GM19438 (cell line): ENCODE measurements at regions not wholly inside any gene's neighbourhood (a gene's known extent, or its start where the extent isn't known, plus 50 kb on each side); places are given as distances from the start of the nearest gene placed in this dataset.

ENCODE experiments used
- ATAC-seq: cut with Tn5 transposase; IDR thresholded peaks from one replicate; pipeline ENCODE4 v1.9.1; 2021; ENCODE audit warnings: low read depth; ENCODE audit not compliant: unreplicated experiment

GRCh38 chr9:14435871-14436270 is 121.9 kb upstream of the NFIB start:
- no peak for ATAC-seq

GRCh38 chr9:14434971-14435718 is 121.2 kb upstream of the NFIB start:
- ATAC-seq, result no peak

- ATAC-seq, result no peak
These were observed 120.2 kb upstream of the NFIB start for GRCh38 chr9:14434158-14434504.

- no peak for ATAC-seq
These were observed 119.6 kb upstream of the NFIB start for GRCh38 chr9:14433351-14434157.

- ATAC-seq, result no peak
These were observed 118.9 kb upstream of the NFIB start for GRCh38 chr9:14432666-14433350.

- peak; percentile 70 for ATAC-seq
These were observed 114.9 kb upstream of the NFIB start for GRCh38 chr9:14428781-14429230.

GRCh38 chr9:14427419-14427818 is 113.5 kb upstream of the NFIB start:
- ATAC-seq, result no peak

- ATAC-seq, result no peak
These were observed 111.0 kb upstream of the NFIB start for GRCh38 chr9:14424983-14425382.

GRCh38 chr9:14424289-14424688 is 110.3 kb upstream of the NFIB start:
- ATAC-seq, result no peak

- no peak for ATAC-seq
These were observed 109.9 kb upstream of the NFIB start for GRCh38 chr9:14423815-14424261.

- ATAC-seq, result no peak
These were observed 107.3 kb upstream of the NFIB start for GRCh38 chr9:14421291-14421690.

GRCh38 chr9:14418941-14419937 is 105.3 kb upstream of the NFIB start:
- no peak for ATAC-seq

- no peak for ATAC-seq
These were observed 104.5 kb upstream of the NFIB start for GRCh38 chr9:14418301-14418940.

GRCh38 chr9:14417237-14417636 is 103.3 kb upstream of the NFIB start:
- ATAC-seq, result no peak

- no peak for ATAC-seq
These were observed 102.0 kb upstream of the NFIB start for GRCh38 chr9:14415947-14416346.

- ATAC-seq, result no peak
These were observed 99.9 kb upstream of the NFIB start for GRCh38 chr9:14413812-14414211.

GRCh38 chr9:14412775-14413174 is 98.8 kb upstream of the NFIB start:
- ATAC-seq, result no peak

- ATAC-seq, result no peak
These were observed 92.5 kb upstream of the NFIB start for GRCh38 chr9:14406463-14406862.

GRCh38 chr9:14405176-14405706 is 91.3 kb upstream of the NFIB start:
- no peak for ATAC-seq
